ENCODE measurements at regions not wholly inside any gene's neighbourhood (a gene's known extent, or its start where the extent isn't known, plus 50 kb on each side); places are given as distances from the start of the nearest gene placed in this dataset.

DNA sequence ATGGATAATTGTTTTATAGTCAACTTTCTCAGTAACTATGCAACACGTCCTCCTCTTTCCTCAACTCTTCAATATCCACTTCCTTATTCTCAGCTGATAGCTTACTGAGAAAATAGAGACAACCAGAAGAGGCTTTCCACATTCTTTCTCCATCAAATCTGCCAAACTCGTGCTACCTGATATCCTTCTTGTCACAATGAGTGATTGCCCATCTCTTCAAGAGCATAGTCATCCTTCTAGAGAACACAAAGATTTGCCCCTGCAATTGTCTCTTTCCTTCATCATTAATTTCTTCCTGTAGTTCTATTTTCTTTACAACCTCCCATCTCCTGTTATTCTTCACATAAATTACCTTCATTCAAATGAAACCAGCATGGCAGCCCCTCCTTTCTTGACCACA, 75.9 kb upstream of the RGS17 start:
- 84 to 85% methylated on average over 2 of the region's 2 CpGs for WGBS, 2 experiments
- H3K27me3 ChIP-seq (ENCODE audit: control insufficient read depth, insufficient read depth, low read length, poor library complexity, severe bottlenecking): no peaks in the 10 kb centered on the region
- no peaks in the 10 kb centered on the region for H3K36me3 ChIP-seq (ENCODE audit: control insufficient read depth, insufficient read depth, low read length)
- H3K9me3 ChIP-seq (ENCODE audit: control insufficient read depth, low read length): no peaks in the 10 kb centered on the region
- H3K27ac ChIP-seq (ENCODE audit: insufficient read depth, low read depth, low read length, poor library complexity, severe bottlenecking): no peak overlapping the region
- no peak overlapping the region for H3K4me3 ChIP-seq (ENCODE audit: insufficient read depth, low read depth, low read length)
- H3K4me1 ChIP-seq (ENCODE audit: control insufficient read depth, insufficient read depth, low read length): no peaks in the 10 kb centered on the region

DNA sequence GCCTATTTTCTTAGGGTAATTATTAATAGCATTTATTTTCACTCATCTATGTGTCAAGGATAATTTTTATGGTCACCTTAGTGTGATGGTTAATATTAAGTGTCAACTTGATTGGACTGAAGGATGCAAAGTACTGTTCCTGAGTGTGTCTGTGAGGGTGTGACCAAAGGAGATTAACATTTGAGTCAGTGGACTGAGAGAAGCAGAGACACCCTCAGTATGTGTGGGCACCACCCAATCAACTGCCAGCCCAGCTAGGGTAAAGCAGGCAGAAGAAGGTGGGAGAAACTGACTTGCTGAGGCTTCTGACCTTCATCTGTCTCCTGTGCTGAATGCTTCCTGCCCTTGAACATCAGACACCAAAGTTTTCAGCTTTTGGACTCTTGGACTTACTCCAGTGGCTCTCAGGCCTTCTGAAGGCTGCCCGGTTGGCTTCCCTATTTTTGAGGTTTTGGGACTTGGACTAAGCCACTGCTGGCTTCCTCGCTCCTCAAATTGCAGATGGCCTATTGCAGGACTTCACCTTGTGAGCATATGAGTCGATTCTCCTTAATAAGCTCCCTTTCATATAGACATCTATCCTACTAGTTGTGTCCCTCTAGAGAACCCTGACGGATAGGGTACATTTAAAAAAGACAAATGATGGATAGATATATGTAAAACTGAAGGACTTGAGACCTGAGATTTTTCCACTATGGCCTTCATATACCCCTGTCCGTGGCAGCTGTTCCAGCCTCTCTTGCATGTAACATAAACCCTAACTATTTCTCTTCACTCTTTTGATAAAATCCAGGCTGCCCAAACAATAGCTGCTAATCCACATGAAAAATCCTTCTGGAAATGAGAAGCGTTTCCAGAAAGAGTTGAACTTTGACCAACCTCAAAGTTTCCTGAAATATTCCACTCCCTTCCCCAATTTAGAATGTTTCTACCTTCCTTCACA, 62.1 kb upstream of the RGS17 start:
- Histone ChIP-seq H3K4me1 (ENCODE audit: control insufficient read depth, insufficient read depth, low read length) (no peaks in the 10 kb centered on the region), H3K4me3 (ENCODE audit: insufficient read depth, low read depth, low read length) (no peak overlapping the region), H3K27me3 (ENCODE audit: control insufficient read depth, insufficient read depth, low read length, poor library complexity, severe bottlenecking) (no peaks in the 10 kb centered on the region), H3K27ac (ENCODE audit: insufficient read depth, low read depth, low read length, poor library complexity, severe bottlenecking) (no peak overlapping the region), H3K36me3 (ENCODE audit: control insufficient read depth, insufficient read depth, low read length) (no peaks in the 10 kb centered on the region), H3K9me3 (ENCODE audit: control insufficient read depth, low read length) (no peaks in the 10 kb centered on the region)
- 90 to 97% methylated on average over 6 of the region's 6 CpGs for WGBS, 2 experiments

DNA sequence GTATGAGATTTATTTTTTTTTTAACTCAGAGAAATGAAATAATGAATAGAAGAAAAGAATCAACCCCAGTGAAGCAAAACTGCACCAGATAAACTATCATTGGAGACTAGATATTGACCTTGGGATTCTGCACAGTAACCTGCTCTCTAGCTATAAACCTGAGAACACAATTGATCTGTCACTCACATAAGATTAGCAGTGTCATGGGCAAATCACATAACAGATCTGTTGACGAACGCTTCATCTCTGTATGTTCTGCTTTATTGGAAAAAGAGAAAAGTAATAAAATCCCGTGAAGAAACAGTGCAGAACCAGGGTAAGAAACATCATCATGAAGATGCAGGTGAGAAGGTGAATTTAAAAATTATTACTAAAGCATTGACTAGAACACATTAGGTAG, 52.8 kb upstream of the RGS17 start:
- Histone ChIP-seq H3K9me3 (ENCODE audit: control insufficient read depth, low read length) (no peaks in the 10 kb centered on the region), H3K27ac (ENCODE audit: insufficient read depth, low read depth, low read length, poor library complexity, severe bottlenecking) (no peak overlapping the region), H3K27me3 (ENCODE audit: control insufficient read depth, insufficient read depth, low read length, poor library complexity, severe bottlenecking) (no peaks in the 10 kb centered on the region), H3K4me3 (ENCODE audit: insufficient read depth, low read depth, low read length) (no peak overlapping the region), H3K4me1 (ENCODE audit: control insufficient read depth, insufficient read depth, low read length) (no peaks in the 10 kb centered on the region), H3K36me3 (ENCODE audit: control insufficient read depth, insufficient read depth, low read length) (no peaks in the 10 kb centered on the region)
- 94 to 100% methylated on average over 3 of the region's 3 CpGs for WGBS, 2 experiments
